ENCODE measurements at regions not wholly inside any gene's neighbourhood (a gene's known extent, or its start where the extent isn't known, plus 50 kb on each side); places are given as distances from the start of the nearest gene placed in this dataset.

DNA sequence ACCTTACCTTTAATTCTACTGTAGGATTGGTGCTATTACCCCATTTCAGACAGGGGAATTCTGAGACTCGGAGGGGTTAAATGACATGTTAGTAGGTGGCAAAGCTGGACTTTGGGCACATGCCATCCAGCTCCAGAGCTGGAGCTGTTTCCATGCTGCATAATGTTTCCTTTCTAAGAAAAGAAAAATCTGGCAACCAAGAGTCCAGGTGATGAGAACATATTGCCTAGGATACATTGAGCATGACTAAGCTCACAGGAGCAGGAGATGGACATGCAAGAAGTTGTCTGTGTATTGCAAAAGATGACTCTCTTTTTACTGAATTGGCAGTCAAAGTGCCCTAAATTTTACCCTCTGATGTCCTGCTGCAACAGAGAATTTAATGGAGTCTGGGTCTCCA is 150.8 kb upstream of the SYT13 start:
- no peak for DNase-seq (ENCODE audit: low read depth)

DNA sequence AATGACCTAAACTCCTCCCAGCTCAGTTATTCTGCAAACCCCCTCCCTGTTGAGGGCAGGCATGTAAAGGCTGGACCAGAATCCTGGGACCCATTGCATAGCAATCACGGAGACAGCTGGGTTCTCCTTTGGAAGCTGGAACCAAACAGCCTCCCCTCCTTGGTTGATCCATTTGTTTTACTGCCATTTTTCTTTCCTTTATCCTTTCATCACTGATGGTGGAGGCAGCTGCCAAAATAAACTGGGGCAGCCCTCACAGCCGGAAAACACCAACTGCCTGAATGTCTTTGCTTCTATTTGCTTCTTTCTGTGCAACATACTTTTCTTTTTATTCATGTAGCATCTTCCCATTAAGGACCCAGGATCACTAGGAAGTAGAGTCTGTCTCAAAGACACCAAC is 150.0 kb upstream of the SYT13 start:
- DNase-seq (ENCODE audit: low read depth), result no peak

DNA sequence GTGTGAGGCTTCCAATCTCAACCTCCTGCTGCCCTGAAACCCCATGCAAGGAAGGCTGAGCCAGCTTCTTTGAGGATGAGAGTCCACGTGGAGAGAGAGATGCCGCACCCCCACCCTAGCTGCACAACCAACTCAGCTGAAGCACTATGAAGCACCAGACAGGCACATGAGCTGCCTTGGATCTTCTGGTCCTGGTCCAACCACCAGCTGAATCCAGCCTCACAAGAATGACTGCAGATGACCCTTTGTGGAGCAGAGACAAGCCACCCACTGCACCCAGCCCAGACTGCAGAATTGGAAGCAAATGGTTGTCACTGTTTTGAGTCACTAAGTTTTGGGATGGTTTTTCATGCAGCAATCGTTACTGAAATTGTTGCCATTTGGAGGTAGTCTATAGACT is 149.6 kb upstream of the SYT13 start:
- no peak for DNase-seq (ENCODE audit: low read depth)

DNA sequence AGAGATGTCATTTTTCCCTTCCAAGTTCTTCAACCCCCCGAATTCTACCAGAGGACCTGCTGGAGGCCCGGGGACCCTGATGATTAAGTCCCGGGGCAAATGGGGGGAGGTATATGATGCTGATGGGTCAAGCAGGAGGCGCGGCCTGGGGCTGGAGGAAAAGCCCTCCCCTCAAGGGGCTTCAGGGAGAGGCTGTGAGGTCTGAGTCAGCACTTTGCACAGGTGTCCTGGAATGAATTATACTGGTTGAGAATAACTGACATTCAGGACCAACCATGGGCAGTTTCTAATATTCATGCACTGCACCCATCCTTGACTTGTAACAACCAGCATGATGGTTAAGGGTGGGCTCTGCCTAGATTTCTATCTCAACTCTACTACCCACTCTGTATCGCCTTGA is 146.8 kb upstream of the SYT13 start:
- no peak for DNase-seq (ENCODE audit: low read depth)

DNA sequence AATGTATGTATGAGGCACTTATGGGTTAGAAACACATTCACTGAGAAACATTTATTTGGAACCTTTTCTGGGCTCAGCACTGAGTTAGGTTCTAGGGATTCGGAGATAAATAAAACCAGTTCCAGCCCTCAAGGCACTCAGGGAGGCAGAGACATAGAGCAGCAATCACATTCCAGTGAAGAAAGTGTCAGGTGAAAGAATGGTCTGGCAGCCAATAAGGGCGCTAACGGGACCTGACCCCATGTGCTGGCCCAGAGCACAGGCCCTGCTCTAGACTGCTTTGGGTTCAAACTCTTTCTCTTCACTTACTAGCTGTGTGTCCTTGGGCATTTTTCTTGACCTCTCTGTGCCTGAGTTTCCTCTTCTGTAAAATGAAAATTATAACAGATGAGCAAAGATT is 146.0 kb upstream of the SYT13 start:
- no peak for DNase-seq (ENCODE audit: low read depth)

DNA sequence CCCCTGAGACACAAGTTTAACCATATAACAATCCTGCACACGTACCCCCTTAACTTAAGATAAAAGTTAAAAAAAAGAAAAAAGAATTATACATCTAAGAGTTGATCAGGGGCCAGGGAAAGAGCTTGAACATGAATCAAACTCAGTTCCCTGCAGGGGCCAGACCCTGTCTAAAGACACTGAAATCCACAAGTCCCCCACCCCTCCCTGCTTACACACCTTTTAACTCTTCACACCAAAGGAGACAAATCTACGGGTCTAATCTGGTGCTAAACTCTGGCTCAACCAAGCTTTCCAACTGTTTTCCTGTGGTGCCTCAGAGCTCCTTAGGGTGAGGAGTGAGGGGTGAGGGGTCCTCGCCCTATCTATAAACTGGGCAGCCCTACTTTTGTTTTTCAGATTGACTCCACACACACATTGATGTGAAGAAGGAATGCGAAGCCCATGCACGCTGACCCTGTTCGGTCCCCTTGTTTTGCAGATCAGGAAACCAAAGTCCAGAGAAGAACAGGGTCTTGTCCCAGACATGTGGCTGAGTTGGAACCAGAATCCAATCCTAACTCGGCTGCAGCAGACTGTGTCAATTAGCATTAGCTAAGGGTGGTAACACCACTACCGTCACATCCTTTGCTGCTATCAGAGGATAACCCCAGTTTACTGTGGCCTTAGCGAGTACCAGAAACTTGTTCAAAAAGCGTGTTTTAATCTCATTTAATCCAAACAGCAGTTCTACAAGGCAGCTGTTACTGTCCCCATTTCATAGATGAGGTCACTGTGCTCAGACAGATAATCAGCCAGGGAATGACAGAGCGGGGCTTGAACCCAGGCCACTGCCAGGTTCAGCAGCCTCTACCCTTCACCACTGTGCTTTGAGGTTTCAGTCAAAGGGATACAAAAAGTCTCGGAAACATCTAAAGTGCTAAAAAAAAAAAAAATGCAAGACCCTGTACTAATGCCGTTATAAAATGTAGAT is 145.2 kb upstream of the SYT13 start:
- DNase-seq (ENCODE audit: low read depth), result no peak

DNA sequence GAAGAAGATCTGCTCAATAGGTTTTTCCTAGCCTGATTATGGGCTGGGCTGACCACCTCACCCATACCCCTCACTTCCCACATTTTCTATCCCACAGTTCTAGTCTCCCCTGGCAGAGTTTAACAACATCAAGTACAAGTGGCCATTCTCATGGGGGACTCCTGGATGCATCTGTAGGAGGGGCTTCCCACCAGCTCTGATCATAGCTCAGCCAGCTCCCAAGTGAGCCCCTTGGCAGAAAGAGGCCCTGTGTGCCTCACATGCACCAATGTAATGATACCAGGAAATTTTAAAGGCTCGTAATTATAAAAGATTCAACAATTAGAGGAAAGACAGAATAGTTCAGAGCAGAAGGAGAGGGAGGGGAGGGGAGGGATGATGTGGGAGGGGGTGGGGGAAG is 144.2 kb upstream of the SYT13 start:
- DNase-seq (ENCODE audit: low read depth), result no peak

DNA sequence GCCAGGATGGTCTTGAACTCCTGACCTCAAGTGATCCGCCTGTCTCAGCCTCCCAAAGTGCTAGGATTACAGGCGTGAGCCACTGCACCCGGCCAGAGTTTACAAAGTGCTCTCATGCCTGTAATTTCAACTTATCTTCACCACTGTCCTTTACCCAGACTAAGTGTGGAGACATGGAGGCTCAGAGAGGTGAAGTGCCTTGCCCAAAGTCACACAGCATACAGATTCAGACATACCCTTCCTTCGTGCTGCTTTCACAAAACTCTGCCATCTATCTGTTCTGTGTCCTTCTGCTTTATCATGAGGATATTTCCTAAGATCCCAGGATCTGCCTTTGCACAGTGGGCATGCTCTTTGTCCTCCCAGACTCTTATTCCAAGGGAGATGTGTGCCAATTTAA is 143.6 kb upstream of the SYT13 start:
- DNase-seq (ENCODE audit: low read depth), result no peak

DNA sequence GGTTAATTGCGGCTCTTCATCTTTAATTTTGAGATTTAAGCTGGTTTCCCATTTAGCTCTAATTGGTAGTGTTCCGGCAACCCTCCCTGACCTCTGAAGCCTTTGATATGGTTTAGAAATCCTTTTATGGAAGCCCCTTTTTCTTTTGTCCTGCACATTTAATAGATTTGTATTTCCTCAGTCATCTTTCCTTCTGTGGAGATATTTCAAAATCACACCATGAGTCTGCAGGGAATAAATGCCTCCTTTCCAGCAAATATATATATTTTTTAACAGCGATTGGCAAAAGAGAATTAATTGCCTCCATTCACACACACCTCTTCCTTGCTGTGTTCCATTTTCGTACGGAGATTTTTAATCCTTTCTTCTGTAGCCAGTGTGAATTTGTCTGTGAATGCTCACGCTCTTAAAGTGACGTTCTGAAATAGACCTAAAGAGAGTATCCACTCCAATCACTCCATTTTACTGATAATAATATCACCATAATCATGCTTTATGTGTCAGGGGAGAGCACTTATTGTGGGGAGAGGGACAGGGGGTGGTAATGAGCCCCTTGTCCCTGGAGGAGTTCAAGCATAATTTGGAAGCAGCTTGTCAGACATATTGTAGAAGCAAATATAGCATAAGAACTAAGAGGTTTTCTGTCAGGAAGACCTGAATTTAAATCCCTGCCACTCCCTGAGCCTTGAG is 142.5 kb upstream of the SYT13 start:
- no peak for DNase-seq (ENCODE audit: low read depth)

DNA sequence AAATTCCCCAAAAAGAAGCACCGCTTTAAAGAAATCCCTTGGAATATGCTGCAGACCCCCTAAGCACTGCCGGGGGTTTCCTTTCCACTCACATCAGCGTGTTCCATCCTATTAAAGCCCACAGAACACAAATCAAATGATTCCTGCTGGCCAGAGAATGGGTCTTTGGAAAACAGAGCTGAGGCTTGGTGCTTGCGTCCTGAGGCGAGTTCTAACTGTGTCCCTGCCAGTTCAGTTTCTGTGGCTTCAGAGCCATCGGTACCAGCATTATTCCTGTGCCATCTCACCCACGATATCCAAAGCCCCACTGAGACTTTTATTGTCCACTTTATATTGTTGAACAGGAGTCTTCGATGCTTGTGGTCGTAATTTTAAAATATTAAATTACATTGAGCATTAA is 142.0 kb upstream of the SYT13 start:
- no peak for DNase-seq (ENCODE audit: low read depth)

DNA sequence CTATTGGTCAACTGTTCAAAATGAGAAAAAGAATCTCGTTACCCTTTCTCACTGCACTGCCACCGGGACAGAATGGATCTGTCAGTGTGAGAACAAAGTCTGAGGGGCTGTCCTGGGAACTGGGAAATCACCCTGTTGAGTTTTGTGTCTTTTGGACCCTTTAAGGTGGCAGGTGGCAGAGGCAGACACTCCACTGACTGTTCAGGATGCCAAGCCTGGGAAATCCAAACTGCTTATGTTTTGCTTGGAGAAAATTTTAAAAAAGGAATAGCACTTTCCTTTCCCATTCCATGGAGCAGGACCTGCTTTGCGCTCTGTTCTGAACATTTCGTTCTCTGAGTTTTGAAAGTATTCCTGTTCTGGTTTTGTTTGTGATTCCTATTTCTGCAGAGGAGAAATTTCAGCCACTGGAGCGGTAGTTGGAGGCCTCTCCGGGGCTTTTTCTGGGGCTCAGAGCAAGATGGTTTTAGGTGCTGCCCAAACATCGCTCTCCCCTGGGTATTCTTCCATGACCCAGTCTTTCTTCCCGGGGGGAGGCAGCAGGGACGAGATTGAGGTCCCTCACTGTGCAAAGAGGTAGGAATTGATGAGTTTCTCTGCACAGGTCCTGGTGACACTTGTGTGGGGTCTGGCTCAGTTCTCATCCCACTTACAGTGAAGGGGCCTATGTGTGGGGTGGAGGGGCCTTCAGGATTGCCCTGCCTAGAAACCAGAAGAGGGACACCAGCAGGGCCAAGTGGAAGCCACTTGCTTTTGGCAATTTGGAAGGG is 138.5 kb upstream of the SYT13 start:
- no peak for DNase-seq (ENCODE audit: low read depth)

DNA sequence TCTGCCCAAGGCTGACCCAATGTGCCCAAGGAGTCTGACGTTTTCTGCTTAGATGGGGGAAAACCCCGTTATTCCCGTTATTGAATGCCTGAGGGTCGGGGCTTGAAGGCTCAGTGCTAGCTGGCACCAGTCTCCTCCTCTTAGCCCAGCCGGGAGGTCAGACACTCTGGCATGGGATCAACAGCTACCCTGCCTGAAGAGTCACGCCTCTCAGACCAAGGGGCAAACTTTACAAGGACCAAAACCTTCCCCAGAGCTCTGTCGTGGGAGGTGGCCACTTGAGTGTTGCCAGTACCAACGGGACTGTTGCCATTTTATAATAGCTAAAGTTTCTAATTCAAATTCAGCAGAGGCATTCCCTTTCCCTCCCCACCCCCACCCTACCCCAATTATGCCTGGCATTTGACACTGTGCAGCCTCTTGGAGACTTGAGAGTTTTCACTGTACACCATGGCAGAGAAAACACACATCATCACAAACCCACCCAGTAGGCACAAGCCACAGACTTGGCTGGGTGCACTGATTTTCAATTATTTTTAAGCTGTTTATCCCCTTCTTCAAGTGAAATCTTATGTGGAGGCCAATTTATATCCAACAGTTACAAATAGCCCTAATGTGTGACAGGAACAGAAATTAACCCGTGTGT is 137.5 kb upstream of the SYT13 start:
- DNase-seq (ENCODE audit: low read depth), result no peak

DNA sequence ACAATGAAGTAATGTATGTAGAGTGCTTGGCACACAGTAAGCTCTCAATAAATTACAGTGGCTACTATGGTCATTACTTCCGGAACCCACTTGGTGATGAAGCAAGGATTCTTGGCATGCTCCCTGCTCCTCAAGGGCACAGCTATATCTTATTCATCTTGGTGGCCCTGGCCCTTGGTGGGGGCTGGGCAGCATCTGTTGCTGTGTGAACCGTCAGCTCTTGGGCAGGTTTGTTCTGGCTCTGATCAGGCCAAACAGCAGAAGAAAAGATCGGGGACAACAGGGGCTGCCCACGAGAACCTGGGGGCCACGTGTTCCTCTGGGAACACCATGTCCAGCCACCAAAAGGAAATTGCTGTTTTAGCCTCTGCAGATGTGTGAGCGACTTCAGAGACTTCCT is 136.9 kb upstream of the SYT13 start:
- DNase-seq (ENCODE audit: low read depth), result no peak

DNA sequence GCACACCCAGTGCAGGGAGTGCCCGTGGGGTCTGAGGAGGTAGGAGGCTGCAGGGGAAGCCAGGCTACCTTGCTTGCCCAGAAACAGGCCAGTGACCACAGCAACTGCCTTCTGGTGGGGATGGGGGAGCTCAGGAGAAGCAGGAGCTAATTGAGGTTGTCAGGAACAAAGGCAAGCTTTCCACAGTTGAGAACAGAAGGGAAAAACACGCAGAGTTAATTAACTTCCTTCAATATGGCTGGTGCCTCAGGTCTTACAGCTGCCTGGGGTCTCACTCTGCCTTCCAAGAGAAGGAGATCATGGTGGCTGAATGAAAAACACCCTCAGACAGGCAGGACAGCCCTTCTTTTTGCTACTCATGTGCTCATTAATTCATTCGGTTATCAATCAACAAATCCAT is 127.9 kb upstream of the SYT13 start:
- no peak for DNase-seq (ENCODE audit: low read depth)

DNA sequence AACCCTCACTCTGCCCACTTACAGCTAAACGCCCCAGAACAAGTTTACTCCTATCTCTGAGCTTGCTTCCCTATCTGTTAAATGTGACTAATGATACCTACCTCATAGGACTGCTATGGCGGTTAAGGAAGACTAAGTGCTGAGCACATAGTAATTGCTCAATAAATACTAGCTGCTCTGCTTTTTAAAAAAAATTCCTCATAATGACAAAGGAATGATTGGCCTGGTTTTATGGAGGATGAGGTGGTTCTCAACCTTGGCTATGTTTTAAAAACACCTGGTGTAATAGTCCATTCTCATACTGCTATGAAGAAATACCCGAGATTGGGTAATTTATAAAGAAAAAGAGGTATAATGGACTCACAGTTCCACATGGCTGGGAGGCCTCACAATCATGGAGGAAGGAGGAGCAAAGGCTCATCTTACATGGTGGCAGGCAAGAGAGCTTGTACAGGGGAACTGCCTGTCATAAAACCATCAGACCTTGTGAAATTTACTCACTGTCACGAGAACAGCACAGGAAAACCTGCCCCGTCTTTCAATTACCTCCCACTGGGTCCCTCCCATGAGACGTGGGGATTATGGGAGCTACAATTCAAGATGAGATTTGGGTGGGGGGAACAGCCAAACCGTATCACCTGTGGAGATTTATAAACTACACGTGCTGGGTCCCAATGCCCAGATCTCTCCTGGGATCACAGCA is 127.2 kb upstream of the SYT13 start:
- no peak for DNase-seq (ENCODE audit: low read depth)

DNA sequence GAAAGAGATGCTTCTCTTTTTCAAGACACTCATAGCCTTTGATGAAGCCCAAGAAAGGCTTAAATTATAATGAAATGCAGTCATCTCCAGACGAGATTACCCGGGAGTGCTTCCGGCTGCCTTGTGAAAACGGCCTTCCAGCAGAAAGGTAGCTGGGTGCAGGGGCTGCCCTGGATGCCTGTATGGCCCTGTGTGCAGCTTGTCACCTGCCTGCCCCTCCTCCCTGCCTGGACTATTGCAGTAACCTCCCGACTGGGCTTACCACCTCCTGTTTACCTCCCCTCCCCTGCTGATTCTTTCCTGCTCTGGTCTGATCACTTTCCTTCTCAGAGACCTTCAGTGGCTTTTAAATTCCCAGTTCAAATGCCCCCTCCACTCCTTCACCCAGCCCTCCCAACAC is 126.4 kb upstream of the SYT13 start:
- DNase-seq (ENCODE audit: low read depth), result no peak

DNA sequence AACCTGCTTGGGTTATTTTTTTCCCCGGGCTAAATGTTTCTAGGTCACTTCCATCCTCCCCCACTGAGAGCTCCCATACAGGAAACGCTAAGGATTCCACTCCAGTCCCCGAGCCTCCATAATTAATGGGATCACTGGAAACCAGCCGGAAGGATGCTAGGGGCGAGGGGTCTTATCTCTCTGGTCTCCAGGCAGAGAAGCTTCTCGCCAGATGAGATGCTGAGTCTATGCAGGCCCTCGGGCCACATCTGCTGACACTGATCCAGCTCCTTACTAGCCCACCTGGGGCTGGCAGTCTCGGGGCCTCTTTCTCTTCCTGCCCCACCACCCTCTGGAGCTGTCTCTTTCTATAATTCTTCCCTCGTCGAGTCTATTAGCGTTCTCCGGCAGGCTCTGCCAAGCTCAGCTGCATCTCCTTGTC is 125.9 kb upstream of the SYT13 start:
- DNase-seq (ENCODE audit: low read depth), result no peak

DNA sequence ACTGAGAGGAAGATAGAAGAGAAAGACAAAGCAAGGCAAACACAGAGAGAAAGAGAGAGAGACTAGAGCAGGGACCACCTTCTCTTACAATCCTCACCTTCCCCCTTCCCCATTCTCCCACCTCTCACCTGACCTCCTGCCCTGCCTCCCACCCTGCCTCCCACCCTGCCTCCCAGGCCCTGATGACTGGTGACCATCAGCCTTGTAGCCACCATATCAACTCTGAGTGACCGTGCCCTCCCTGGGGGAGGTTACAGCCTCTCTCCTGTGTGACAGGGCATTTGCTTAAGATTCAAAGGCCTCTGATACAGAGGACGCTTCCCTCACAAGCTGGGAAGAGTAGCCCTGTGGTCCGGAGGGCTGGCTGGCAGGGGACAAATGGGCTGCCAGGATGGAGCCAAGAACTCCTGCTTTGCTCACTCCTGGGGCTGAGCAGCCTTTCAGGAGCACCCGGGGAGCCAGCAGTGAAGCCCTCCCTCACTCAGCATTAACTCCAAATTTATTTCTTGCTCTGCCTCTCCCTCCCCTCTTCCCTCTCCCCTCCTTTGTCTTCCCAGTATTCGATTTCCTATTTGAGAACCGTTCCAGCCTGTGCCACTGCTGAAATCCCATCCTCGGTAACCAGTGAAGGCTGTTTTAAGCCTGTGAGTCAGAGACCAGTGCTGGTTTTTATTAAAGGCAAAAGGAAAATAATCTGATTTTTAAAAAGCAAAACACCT is 125.2 kb upstream of the SYT13 start:
- no peak for DNase-seq (ENCODE audit: low read depth)

DNA sequence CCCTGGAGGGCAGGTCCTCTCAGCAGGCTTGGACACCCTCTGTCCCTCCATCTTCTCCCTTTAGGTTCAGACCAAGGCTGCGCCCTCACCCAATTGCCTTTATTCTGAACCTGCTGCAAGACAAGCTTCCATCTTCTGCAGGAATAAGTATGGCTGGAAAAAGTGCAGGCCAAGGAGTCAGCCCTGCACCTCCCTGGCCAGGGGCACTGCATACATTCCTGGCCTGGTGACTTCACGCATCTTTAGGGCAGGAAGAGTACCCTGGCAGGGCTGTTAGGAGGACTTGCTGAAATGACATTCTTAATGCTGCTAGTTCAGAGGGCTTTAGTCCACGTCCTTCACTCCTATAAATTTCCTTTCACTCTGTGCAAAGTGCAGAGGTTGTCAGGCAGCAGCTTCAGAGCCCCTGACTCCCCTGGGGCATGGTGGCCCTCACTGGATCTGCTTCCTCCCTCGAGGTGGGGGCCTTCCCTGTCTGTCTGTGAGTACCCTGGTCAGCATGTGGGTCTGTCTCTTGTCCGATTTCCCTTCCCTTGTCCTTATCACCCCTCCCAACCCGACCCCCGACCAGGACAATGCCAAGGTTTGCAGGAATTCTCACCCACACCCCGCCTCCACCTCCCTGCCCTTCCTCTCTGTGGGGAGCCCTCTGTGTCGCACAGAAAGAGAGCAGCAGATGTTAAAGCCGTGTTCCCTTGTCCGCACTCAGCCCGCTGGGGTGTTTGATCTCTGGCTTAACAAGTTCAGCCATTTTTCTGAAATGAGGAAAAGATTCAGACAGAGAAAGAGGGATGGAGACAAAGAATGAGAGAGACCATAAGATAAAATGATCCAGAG is 124.5 kb upstream of the SYT13 start:
- DNase-seq (ENCODE audit: low read depth), result no peak

DNA sequence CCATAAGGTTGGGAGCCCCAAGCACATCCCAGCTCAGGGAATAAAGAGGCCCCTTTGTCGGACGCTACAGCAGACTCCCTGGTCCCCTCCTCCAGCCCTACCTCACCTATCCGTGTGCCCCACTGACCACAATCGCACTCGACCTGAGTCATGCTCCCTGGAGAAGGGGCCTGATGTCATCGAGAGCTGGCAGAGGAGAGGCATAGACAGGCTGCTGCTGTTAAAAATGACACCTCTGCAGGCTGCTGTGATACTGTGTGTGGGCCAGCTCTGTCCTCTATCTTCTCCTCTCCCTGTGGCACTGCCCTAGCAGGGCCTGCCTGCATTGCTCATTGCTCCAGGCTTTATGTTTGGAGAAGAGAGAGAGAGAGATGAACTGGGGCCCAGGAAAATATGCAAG is 123.4 kb upstream of the SYT13 start:
- no peak for DNase-seq (ENCODE audit: low read depth)

All from M059J (cell line).